Mammary epithelial cell (primary cell): ENCODE measurements at regions not wholly inside any gene's neighbourhood (a gene's known extent, or its start where the extent isn't known, plus 50 kb on each side); places are given as distances from the start of the nearest gene placed in this dataset.

Experiments
- EZH2 ChIP-seq: IDR thresholded peaks from 2 replicates; pipeline ENCODE4 v1.6.1; 2012; ENCODE audit warnings: low read length, inconsistent platforms, borderline replicate concordance
- TF ChIP-seq, protein P1 (sequence below), 2 donors: IDR thresholded peaks in 1 of 2; conservative IDR thresholded peaks in 1 of 2; 2 replicates each; pipeline ENCODE4 v1.5.1; 2011 to 2012; ENCODE audit warnings: inconsistent platforms in 2 of 2, low read length in 2 of 2, mild to moderate bottlenecking in 2 of 2, control low read depth in 1 of 2, low read depth in 1 of 2; ENCODE audit not compliant: insufficient read depth in 1 of 2; ENCODE audit errors: extremely low read depth in 1 of 2

DNA sequence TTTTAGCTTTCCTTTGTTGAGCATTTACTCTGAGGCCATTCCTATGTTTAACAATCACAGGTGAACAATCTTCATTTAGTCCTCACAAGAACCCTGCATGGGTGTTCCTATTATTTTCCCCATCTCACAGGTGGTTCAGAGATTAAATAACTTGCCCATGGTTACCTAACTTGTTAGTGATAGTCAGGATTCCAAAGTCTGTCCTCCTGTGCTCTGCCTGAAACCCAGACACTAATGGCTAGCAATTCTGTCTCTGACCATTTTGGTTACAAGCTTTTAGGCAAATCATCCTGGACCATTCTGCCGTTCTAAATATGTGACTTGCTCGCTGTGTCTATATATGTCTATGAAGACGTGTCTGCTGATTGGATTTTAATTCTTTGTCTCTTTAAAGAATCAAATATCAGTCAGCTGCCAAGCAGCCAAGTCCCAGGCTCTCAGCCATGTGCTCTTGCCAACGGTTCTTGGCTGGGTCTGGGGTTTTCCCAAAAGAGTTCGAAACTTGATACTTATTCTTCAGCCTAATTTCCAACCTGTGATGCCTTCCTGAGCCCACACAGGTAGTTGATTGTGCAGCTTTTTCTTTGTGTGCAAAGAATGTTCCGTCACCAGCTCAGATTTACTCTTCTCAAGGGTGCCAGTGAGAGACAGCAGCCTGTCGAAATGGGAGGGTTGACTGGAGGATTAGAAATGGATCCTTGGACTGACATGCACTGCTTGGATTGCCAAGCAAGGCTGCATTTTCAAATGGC, 121.7 kb downstream of the NREP start:
- TF ChIP-seq, protein P1, sequence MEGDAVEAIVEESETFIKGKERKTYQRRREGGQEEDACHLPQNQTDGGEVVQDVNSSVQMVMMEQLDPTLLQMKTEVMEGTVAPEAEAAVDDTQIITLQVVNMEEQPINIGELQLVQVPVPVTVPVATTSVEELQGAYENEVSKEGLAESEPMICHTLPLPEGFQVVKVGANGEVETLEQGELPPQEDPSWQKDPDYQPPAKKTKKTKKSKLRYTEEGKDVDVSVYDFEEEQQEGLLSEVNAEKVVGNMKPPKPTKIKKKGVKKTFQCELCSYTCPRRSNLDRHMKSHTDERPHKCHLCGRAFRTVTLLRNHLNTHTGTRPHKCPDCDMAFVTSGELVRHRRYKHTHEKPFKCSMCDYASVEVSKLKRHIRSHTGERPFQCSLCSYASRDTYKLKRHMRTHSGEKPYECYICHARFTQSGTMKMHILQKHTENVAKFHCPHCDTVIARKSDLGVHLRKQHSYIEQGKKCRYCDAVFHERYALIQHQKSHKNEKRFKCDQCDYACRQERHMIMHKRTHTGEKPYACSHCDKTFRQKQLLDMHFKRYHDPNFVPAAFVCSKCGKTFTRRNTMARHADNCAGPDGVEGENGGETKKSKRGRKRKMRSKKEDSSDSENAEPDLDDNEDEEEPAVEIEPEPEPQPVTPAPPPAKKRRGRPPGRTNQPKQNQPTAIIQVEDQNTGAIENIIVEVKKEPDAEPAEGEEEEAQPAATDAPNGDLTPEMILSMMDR (conservative IDR thresholded peaks at IDR 0.05 in 1 of 2, IDR thresholded peaks at IDR 0.05 in 1 of 2; ENCODE audit: extremely low read depth in 1 of 2, insufficient read depth in 1 of 2, low read depth in 1 of 2, low read length in 2 of 2) = no peak
- TF ChIP-seq EZH2 = no peak
